ENCODE measurements at regions not wholly inside any gene's neighbourhood (a gene's known extent, or its start where the extent isn't known, plus 50 kb on each side); places are given as distances from the start of the nearest gene placed in this dataset.
A peak's percentile ranks its signal among the peaks of the same experiment; 100 is the strongest.
"Not testable (repeated sequence)": the region's sequence is repeated elsewhere in the genome, so short reads cannot be mapped to it uniquely, and the experiment has no call there.

- no peak for DNase-seq (ENCODE audit: low read depth)
These were observed 797.8 kb downstream of the EFNB2 start for GRCh38 chr13:105737688-105738087.

- DNase-seq (ENCODE audit: low read depth), result peak; percentile 6
These were observed 800.2 kb downstream of the EFNB2 start for GRCh38 chr13:105735281-105735680.

GRCh38 chr13:105732806-105733529 is 802.5 kb downstream of the EFNB2 start:
- no peak for DNase-seq (ENCODE audit: low read depth)

GRCh38 chr13:105725887-105726286 is 809.6 kb downstream of the EFNB2 start:
- DNase-seq (ENCODE audit: low read depth), result no peak

- DNase-seq (ENCODE audit: low read depth), result peak; percentile 50
These were observed 814.4 kb downstream of the EFNB2 start for GRCh38 chr13:105721016-105721415.

GRCh38 chr13:105719859-105720258 is 815.6 kb downstream of the EFNB2 start:
- DNase-seq (ENCODE audit: low read depth), result no peak

- no peak for DNase-seq (ENCODE audit: low read depth)
These were observed 826.3 kb downstream of the EFNB2 start for GRCh38 chr13:105709181-105709580.

- DNase-seq (ENCODE audit: low read depth), result no peak
These were observed 831.6 kb downstream of the EFNB2 start for GRCh38 chr13:105703843-105704242.

- DNase-seq (ENCODE audit: low read depth), result no peak
These were observed 833.0 kb downstream of the EFNB2 start for GRCh38 chr13:105702441-105702840.

- no peak for DNase-seq (ENCODE audit: low read depth)
These were observed 842.7 kb downstream of the EFNB2 start for GRCh38 chr13:105692769-105693168.

GRCh38 chr13:105684216-105684615 is 851.2 kb downstream of the EFNB2 start:
- DNase-seq (ENCODE audit: low read depth), result no peak

GRCh38 chr13:105679838-105680237 is 855.6 kb downstream of the EFNB2 start:
- DNase-seq (ENCODE audit: low read depth), result no peak

- no peak for DNase-seq (ENCODE audit: low read depth)
These were observed 857.4 kb downstream of the EFNB2 start for GRCh38 chr13:105678072-105678471.

GRCh38 chr13:105672881-105673280 is 862.6 kb downstream of the EFNB2 start:
- DNase-seq (ENCODE audit: low read depth), result no peak

- not testable (repeated sequence) for DNase-seq (ENCODE audit: low read depth)
These were observed 864.3 kb downstream of the EFNB2 start for GRCh38 chr13:105671131-105671530.

- no peak for DNase-seq (ENCODE audit: low read depth)
These were observed 865.1 kb downstream of the EFNB2 start for GRCh38 chr13:105670179-105670990.

GRCh38 chr13:105665284-105665683 is 870.2 kb downstream of the EFNB2 start:
- DNase-seq (ENCODE audit: low read depth), result peak; percentile 40

GRCh38 chr13:105663182-105663581 is 872.3 kb downstream of the EFNB2 start:
- no peak for DNase-seq (ENCODE audit: low read depth)

GRCh38 chr13:105660561-105660960 is 874.9 kb downstream of the EFNB2 start:
- no peak for DNase-seq (ENCODE audit: low read depth)

- DNase-seq (ENCODE audit: low read depth), result no peak
These were observed 877.0 kb downstream of the EFNB2 start for GRCh38 chr13:105658431-105658830.

- DNase-seq (ENCODE audit: low read depth), result peak; percentile 32
These were observed 880.4 kb downstream of the EFNB2 start for GRCh38 chr13:105655046-105655445.

GRCh38 chr13:105643966-105644365 is 891.5 kb downstream of the EFNB2 start:
- no peak for DNase-seq (ENCODE audit: low read depth)

GRCh38 chr13:105642511-105642958 is 892.9 kb downstream of the EFNB2 start:
- DNase-seq (ENCODE audit: low read depth), result no peak

Data from myocyte (in vitro differentiated cells).